Gastroesophageal sphincter (tissue), 3 donors: ENCODE measurements at regions not wholly inside any gene's neighbourhood (a gene's known extent, or its start where the extent isn't known, plus 50 kb on each side); places are given as distances from the start of the nearest gene placed in this dataset.

Experiments used
- EP300 ChIP-seq: sonication (generic); formaldehyde crosslinking; IDR thresholded peaks from one replicate; pipeline ENCODE4 v1.6.1; 2017; ENCODE audit warnings: antibody characterized with exemption, mild to moderate bottlenecking
- POLR2A ChIP-seq, 2 donors: fragments of 450-650 bp; IDR thresholded peaks; one replicate each; pipeline ENCODE4 v1.6.1; 2017; ENCODE audit warnings: antibody characterized with exemption in 2 of 2, mild to moderate bottlenecking in 2 of 2, moderate library complexity in 1 of 2
- TF ChIP-seq, protein P1 (sequence below), 4 experiments: fragments of 200-600 bp in 2 of 4; fragments of 450-650 bp in 2 of 4; sonication (generic) in 1 of 4; IDR thresholded peaks; one replicate each; pipeline ENCODE4 v1.5.1; 2017 to 2019; ENCODE audit warnings: antibody characterized with exemption in 4 of 4, mild to moderate bottlenecking in 2 of 4, moderate library complexity in 2 of 4

GRCh38 chr10:130627346-130628045 lies 491.3 kb downstream of the GLRX3 start:
- TF ChIP-seq, protein P1, sequence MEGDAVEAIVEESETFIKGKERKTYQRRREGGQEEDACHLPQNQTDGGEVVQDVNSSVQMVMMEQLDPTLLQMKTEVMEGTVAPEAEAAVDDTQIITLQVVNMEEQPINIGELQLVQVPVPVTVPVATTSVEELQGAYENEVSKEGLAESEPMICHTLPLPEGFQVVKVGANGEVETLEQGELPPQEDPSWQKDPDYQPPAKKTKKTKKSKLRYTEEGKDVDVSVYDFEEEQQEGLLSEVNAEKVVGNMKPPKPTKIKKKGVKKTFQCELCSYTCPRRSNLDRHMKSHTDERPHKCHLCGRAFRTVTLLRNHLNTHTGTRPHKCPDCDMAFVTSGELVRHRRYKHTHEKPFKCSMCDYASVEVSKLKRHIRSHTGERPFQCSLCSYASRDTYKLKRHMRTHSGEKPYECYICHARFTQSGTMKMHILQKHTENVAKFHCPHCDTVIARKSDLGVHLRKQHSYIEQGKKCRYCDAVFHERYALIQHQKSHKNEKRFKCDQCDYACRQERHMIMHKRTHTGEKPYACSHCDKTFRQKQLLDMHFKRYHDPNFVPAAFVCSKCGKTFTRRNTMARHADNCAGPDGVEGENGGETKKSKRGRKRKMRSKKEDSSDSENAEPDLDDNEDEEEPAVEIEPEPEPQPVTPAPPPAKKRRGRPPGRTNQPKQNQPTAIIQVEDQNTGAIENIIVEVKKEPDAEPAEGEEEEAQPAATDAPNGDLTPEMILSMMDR (IDR thresholded peaks at IDR 0.05) = no peak
- TF ChIP-seq POLR2A (IDR thresholded peaks at IDR 0.05) (no peak), EP300 (no peak)
